Cerebellar cortex (tissue), 1 donor: ENCODE measurements at regions not wholly inside any gene's neighbourhood (a gene's known extent, or its start where the extent isn't known, plus 50 kb on each side); places are given as distances from the start of the nearest gene placed in this dataset.

Experiments used
- DNase-seq: peaks from one replicate; pipeline ENCODE4 v3.0.0-alpha.2; 2015; ENCODE audit warnings: low spot score

GRCh38 chr2:150783015-150783414 is 295.5 kb upstream of the RND3 start:
- no peak for DNase-seq

- no peak for DNase-seq
Measured at GRCh38 chr2:150782613-150783012, 295.1 kb upstream of the RND3 start.

GRCh38 chr2:150781142-150781541 is 293.7 kb upstream of the RND3 start:
- no peak for DNase-seq

GRCh38 chr2:150778828-150779227 is 291.4 kb upstream of the RND3 start:
- no peak for DNase-seq

GRCh38 chr2:150769421-150769820 is 282.0 kb upstream of the RND3 start:
- DNase-seq: no peak

GRCh38 chr2:150767991-150768746 is 280.7 kb upstream of the RND3 start:
- DNase-seq: no peak

- DNase-seq: no peak
Measured at GRCh38 chr2:150762571-150762970, 275.1 kb upstream of the RND3 start.

- no peak for DNase-seq
Measured at GRCh38 chr2:150759531-150759930, 272.1 kb upstream of the RND3 start.

- DNase-seq: no peak
Measured at GRCh38 chr2:150759106-150759505, 271.6 kb upstream of the RND3 start.

- DNase-seq: no peak
Measured at GRCh38 chr2:150752229-150752628, 264.8 kb upstream of the RND3 start.

GRCh38 chr2:150750720-150751119 is 263.3 kb upstream of the RND3 start:
- DNase-seq: no peak

GRCh38 chr2:150742094-150742493 is 254.6 kb upstream of the RND3 start:
- DNase-seq: no peak

GRCh38 chr2:150735894-150736498 is 248.5 kb upstream of the RND3 start:
- no peak for DNase-seq

GRCh38 chr2:150733051-150733618 is 245.7 kb upstream of the RND3 start:
- no peak for DNase-seq

GRCh38 chr2:150732491-150732890 is 245.0 kb upstream of the RND3 start:
- no peak for DNase-seq

GRCh38 chr2:150732064-150732463 is 244.6 kb upstream of the RND3 start:
- DNase-seq: no peak

GRCh38 chr2:150729495-150729955 is 242.1 kb upstream of the RND3 start:
- no peak for DNase-seq

- no peak for DNase-seq
Measured at GRCh38 chr2:150718280-150718679, 230.8 kb upstream of the RND3 start.

- no peak for DNase-seq
Measured at GRCh38 chr2:150716186-150716585, 228.7 kb upstream of the RND3 start.

- DNase-seq: no peak
Measured at GRCh38 chr2:150715501-150715900, 228.0 kb upstream of the RND3 start.

GRCh38 chr2:150710916-150711315 is 223.4 kb upstream of the RND3 start:
- DNase-seq: no peak

GRCh38 chr2:150710041-150710440 is 222.6 kb upstream of the RND3 start:
- no peak for DNase-seq

GRCh38 chr2:150706561-150706960 is 219.1 kb upstream of the RND3 start:
- no peak for DNase-seq
